ENCODE measurements at regions not wholly inside any gene's neighbourhood (a gene's known extent, or its start where the extent isn't known, plus 50 kb on each side); places are given as distances from the start of the nearest gene placed in this dataset.

DNA sequence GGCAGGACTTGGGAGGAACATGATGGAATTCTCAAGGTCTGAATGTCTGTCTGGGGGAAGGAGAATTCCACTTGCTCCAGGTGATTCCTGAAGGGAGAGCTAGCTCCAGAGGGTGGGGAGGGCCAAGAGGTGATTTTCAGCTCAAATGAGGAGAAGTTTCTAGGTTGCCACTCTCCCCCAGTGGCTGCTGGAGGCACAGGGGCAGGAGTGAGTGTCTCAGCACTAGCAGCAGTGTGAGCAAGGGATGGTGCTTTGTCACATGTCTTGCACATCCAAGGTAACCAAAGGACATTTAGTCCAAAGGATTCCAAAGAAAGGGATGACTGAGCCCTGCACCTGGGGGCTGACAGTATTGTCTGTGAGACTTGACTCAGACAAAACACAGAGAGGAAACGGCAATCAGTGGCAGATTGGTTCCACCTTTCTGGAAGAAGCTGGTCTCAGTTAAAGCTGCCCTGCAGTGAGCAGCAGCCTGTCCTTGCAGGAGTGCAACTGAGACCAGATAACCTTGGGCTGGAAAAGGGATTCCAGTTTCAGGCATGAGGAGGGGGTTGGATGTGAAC lies 51.2 kb upstream of the PCBD1 start:
- Mint-ChIP-seq H3K4me1 (peaks cover 46% of the 10 kb centered on the region), H3K4me3 (no peak overlapping the region), H3K36me3 (ENCODE audit: low read depth) (no peaks in the 10 kb centered on the region), H3K27me3 (ENCODE audit: low read depth) (peaks cover 29% of the 10 kb centered on the region), H3K9me3 (no peaks in the 10 kb centered on the region), H3K27ac (peak overlapping the region in 2 of 3 experiments; percentile 14 to 60)
- TF ChIP-seq, protein P1, sequence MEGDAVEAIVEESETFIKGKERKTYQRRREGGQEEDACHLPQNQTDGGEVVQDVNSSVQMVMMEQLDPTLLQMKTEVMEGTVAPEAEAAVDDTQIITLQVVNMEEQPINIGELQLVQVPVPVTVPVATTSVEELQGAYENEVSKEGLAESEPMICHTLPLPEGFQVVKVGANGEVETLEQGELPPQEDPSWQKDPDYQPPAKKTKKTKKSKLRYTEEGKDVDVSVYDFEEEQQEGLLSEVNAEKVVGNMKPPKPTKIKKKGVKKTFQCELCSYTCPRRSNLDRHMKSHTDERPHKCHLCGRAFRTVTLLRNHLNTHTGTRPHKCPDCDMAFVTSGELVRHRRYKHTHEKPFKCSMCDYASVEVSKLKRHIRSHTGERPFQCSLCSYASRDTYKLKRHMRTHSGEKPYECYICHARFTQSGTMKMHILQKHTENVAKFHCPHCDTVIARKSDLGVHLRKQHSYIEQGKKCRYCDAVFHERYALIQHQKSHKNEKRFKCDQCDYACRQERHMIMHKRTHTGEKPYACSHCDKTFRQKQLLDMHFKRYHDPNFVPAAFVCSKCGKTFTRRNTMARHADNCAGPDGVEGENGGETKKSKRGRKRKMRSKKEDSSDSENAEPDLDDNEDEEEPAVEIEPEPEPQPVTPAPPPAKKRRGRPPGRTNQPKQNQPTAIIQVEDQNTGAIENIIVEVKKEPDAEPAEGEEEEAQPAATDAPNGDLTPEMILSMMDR (IDR thresholded peaks at IDR 0.05; ENCODE audit: unreplicated experiment in 3 of 3) = no peak

DNA sequence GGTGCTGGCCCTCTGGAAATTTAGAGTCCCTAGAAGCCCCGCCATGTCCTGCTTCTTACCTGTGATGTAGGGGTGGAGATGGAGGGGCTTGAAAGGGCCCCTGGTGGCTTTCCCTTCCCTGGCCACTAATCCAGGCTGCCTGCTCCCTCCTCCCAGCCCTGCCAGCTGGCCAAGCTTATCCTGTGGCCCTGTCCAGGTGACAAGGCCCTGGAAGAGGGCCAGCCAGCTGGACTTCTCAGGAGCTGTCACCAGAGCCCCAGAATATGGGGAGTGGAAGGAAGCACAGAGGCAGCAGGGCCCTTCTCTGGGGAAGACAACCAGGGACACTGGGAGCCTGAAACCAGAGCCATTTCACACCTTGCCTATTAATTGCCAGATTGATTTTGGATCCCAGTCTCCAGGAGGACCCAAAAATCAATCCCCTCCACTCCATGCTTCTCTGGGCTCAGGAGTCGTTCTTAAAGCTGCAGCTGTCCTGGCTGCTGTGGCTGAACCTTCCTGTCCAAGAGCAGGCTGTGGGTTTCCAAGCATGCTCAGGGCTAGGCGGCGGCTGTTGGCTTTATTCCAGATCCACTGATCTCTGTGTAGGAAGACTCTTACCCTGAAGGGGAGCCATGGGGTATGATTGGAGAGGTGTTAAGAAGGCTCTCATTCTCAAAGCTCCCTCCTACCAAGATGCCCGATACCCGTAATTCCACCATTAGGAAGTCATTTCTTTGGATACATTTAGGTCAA lies 52.6 kb upstream of the PCBD1 start:
- Mint-ChIP-seq H3K9me3 (no peaks in the 10 kb centered on the region), H3K4me3 (no peak overlapping the region), H3K27ac (peak overlapping the region in 1 of 3 experiments; percentile 85)

DNA sequence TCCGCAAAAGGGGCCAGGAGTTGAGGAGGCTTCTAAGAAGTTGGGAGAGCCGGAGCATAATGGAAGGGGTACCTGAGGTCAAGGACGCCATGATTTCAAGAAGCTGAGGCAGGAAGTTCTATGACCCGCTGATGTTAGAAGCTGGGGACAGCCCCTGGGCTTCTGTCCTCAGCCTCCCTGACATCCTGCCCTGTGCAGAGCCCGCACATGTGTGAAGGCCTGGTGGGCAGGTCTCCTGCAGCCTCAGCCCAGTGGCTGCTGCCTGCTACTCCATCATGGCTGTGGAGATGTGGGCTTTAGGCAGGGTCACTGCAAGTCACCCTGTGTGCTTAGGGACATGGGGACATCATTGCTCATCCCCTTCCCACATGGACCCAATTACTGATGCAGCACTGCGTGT lies 53.8 kb upstream of the PCBD1 start:
- H3K36me3 Mint-ChIP-seq (ENCODE audit: low read depth) = no peaks in the 10 kb centered on the region
- TF ChIP-seq, protein P1 (IDR thresholded peaks at IDR 0.05; ENCODE audit: unreplicated experiment in 3 of 3) = no peak
- no peak overlapping the region for H3K27ac Mint-ChIP-seq
- H3K4me3 Mint-ChIP-seq = no peak overlapping the region
- H3K9me3 Mint-ChIP-seq = no peaks in the 10 kb centered on the region
- H3K27me3 Mint-ChIP-seq (ENCODE audit: low read depth) = peaks cover 27% of the 10 kb centered on the region
- peaks cover 29% of the 10 kb centered on the region for H3K4me1 Mint-ChIP-seq

More for the DNA sequence above, 52.6 kb upstream of the PCBD1 start:
- peaks cover 40% of the 10 kb centered on the region for H3K4me1 Mint-ChIP-seq
- TF ChIP-seq, protein P1 (IDR thresholded peaks at IDR 0.05; ENCODE audit: unreplicated experiment in 3 of 3) = no peak
- H3K36me3 Mint-ChIP-seq (ENCODE audit: low read depth) = no peaks in the 10 kb centered on the region
- peaks cover 30% of the 10 kb centered on the region for H3K27me3 Mint-ChIP-seq (ENCODE audit: low read depth)

DNA sequence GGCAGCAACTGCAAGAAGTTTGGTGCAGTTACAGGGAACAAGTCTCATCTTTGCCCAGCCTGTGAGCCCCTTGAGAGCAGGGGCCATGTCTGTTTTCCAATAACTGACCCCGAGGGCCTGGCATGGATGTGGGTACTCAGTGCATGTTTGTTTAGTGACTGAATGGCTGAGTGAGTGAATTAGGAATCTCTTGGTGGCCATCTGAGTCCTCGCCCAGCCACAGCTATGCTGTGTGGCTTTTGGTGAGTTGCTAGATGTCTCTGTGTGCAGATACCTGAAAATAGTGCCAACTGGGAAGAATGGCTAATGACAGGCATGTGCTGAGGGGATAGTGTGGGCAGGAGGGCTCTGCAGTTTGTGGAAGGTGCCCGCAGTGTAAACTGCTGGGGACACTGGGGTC lies 54.4 kb upstream of the PCBD1 start:
- TF ChIP-seq, protein P1 (IDR thresholded peaks at IDR 0.05; ENCODE audit: unreplicated experiment in 3 of 3) = no peak
- H3K4me3 Mint-ChIP-seq = no peak overlapping the region
- H3K27ac Mint-ChIP-seq = no peak overlapping the region
- peaks cover 27% of the 10 kb centered on the region for H3K4me1 Mint-ChIP-seq
- no peaks in the 10 kb centered on the region for H3K9me3 Mint-ChIP-seq
- H3K27me3 Mint-ChIP-seq (ENCODE audit: low read depth) = peaks cover 24% of the 10 kb centered on the region
- H3K36me3 Mint-ChIP-seq (ENCODE audit: low read depth) = no peaks in the 10 kb centered on the region

GRCh38 chr10:70943249-70943648 lies 54.9 kb upstream of the PCBD1 start:
- no peak overlapping the region for H3K4me3 Mint-ChIP-seq
- TF ChIP-seq, protein P1 (IDR thresholded peaks at IDR 0.05; ENCODE audit: unreplicated experiment in 3 of 3) = no peak
- H3K36me3 Mint-ChIP-seq (ENCODE audit: low read depth) = no peaks in the 10 kb centered on the region
- peaks cover 27% of the 10 kb centered on the region for H3K4me1 Mint-ChIP-seq
- peaks cover 23% of the 10 kb centered on the region for H3K27me3 Mint-ChIP-seq (ENCODE audit: low read depth)
- no peaks in the 10 kb centered on the region for H3K9me3 Mint-ChIP-seq
- H3K27ac Mint-ChIP-seq = no peak overlapping the region
